Effector CD4-positive, alpha-beta T cell (primary cell): ENCODE measurements at regions not wholly inside any gene's neighbourhood (a gene's known extent, or its start where the extent isn't known, plus 50 kb on each side); places are given as distances from the start of the nearest gene placed in this dataset.

Source experiments
- DNase-seq: peaks from one replicate; pipeline ENCODE4 v3.0.0-alpha.2; 2020

GRCh38 chr10:110436554-110437350 is 61.0 kb upstream of the DUSP5 start:
- no peak for DNase-seq

- no peak for DNase-seq
These were observed 60.4 kb upstream of the DUSP5 start for GRCh38 chr10:110437351-110437605.

- DNase-seq: no peak
These were observed 59.9 kb upstream of the DUSP5 start for GRCh38 chr10:110437761-110438341.

- DNase-seq: no peak
These were observed 55.0 kb upstream of the DUSP5 start for GRCh38 chr10:110442746-110443145.

- DNase-seq: no peak
These were observed 54.3 kb upstream of the DUSP5 start for GRCh38 chr10:110443239-110444003.

- no peak for DNase-seq
These were observed 53.7 kb upstream of the DUSP5 start for GRCh38 chr10:110444004-110444337.

- no peak for DNase-seq
These were observed 51.8 kb upstream of the DUSP5 start for GRCh38 chr10:110445871-110446270.

GRCh38 chr10:110446277-110446676 is 51.4 kb upstream of the DUSP5 start:
- no peak for DNase-seq

- no peak for DNase-seq
These were observed 50.6 kb upstream of the DUSP5 start for GRCh38 chr10:110446954-110447608.

GRCh38 chr10:110447886-110448285 is 49.8 kb upstream of the DUSP5 start:
- no peak for DNase-seq
